ENCODE measurements at regions not wholly inside any gene's neighbourhood (a gene's known extent, or its start where the extent isn't known, plus 50 kb on each side); places are given as distances from the start of the nearest gene placed in this dataset.

DNA sequence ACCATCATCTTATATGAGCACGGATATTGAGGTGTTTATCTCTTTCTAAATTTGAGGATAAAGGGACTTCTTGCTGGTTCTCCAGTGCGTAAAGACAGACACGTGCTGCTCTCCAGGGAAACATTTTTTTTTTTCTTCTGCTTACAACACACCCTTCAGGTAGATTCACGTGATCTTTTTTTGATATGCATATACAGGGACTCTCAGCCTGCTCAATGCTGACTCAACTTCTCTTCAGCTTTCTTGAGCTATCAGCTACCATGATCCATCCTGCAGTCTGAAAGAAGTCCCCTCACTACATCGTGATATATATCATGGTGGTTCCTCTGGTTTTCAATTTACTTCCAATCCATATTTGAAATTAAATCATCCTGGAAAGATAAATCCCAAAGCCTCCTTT is 87.1 kb upstream of the SLITRK3 start:
- DNase-seq, result no peak

DNA sequence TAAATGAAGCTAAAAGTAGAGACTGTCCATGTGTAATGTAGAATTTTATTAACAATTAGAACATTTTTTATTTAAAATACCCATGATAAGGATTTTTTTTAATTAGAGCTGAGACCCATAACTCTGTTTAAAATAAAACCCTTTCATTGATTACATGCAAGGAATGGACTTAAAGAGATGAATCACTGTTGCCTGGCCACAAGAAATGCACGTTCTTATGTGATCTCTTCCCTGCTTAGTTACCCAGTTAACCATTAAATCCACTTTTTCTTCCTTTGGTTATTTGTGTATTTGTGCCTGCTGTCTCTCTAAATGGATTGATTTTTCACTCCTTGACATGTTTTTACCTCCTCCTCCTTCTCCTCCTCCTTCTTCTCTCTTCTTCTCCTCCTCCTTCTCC is 83.3 kb upstream of the SLITRK3 start:
- DNase-seq, result no peak

- no peak for DNase-seq
Observed at GRCh38 chr3:165273411-165273810, 77.2 kb upstream of the SLITRK3 start.

DNA sequence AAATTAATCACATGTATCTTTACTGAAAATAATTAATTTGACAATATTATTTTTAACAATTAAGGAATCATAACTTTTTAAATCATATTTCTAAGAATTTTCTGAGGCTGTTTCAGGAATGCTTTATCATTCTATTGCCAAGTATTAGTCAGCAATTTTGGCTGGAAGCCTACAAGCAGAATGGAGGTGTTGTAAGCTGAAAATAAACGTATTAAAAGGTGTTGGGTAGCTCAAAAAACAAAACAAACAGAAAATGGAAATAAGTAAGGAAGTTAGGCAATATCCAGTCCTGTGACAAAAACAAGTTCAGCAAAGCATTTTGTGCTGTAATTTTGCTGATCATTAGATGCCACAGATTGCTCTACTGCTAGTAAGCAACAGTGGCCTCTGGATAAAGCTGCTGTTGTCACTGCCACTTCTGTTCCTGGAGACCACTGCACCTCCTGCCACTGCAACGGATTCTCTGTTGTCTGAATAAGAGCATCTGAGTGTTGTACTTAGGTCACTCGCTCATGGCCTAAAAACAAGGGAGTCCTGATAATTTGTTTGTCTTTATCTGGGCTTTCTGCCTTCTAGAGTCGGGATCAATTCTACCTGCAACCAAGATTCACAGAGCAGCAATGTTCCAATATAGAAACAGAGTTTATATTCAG is 63.5 kb upstream of the SLITRK3 start:
- DNase-seq, result no peak

GRCh38 chr3:165256554-165257065 is 60.4 kb upstream of the SLITRK3 start:
- no peak for DNase-seq

DNA sequence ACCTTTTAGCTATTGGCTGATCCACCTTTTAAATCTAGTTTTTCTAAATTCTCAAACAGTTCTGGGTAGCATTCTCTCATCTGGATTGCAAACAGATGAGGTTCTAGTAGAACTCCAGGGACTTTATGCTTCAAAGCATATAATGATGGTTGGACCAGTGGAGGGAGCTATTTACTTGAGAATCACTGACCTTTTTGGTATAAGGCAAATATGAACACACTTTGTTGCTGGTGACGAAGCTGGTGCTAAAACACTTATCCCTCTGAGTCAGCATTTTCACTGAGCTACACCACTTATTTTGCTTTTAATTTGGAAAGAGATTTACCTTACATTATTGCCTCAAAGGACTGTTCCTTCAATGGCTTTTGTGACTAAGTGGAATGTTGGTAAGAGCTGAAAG is 58.6 kb upstream of the SLITRK3 start:
- DNase-seq, result peak; percentile 35
